Sigmoid colon (tissue), 6 donors: ENCODE measurements at regions not wholly inside any gene's neighbourhood (a gene's known extent, or its start where the extent isn't known, plus 50 kb on each side); places are given as distances from the start of the nearest gene placed in this dataset.

ENCODE experiments used
- DNase-seq: peaks from one replicate; pipeline ENCODE4 v3.0.0-alpha.2; 2019
- H3K27ac ChIP-seq, 4 donors: fragments of 200-600 bp; sonication (generic); one replicate each; pipeline ENCODE4 v1.5.1; 2016 to 2019; ENCODE audit warnings: mild to moderate bottlenecking in 1 of 4
- H3K27me3 ChIP-seq, 3 donors: fragments of 200-600 bp; sonication (generic); one replicate each; pipeline ENCODE4 v1.5.1; 2019; ENCODE audit warnings: mild to moderate bottlenecking in 1 of 3
- H3K36me3 ChIP-seq, 4 donors: fragments of 200-600 bp; sonication (generic); one replicate each; pipeline ENCODE4 v1.5.1; 2016 to 2019
- H3K4me1 ChIP-seq, 4 donors: fragments of 200-600 bp; sonication (generic); one replicate each; pipeline ENCODE4 v1.5.1; 2017 to 2019
- H3K4me3 ChIP-seq, 4 donors: fragments of 200-600 bp; sonication (generic); one replicate each; pipeline ENCODE4 v1.5.1; 2017 to 2019; ENCODE audit warnings: mild to moderate bottlenecking in 2 of 4, moderate library complexity in 1 of 4
- H3K9me3 ChIP-seq, 4 donors: fragments of 200-600 bp in 3 of 4; sonication (generic) in 3 of 4; one replicate each; pipeline versions ENCODE4 v1.5.1 to v1.6.1; 2013 to 2019
- CTCF ChIP-seq, 4 experiments: fragments of 450-650 bp in 3 of 4; fragments of 200-600 bp in 1 of 4; IDR thresholded peaks; one replicate each; pipeline ENCODE4 v1.5.1; 2016 to 2019; ENCODE audit warnings: antibody characterized with exemption in 4 of 4, mild to moderate bottlenecking in 3 of 4, moderate library complexity in 2 of 4
- EP300 ChIP-seq, 4 donors: sonication (generic); formaldehyde crosslinking; IDR thresholded peaks; one replicate each; pipeline ENCODE4 v1.6.1; 2017; ENCODE audit warnings: antibody characterized with exemption in 4 of 4
- POLR2A ChIP-seq, 2 donors: fragments of 450-650 bp; IDR thresholded peaks; one replicate each; pipeline ENCODE4 v1.6.1; 2016; ENCODE audit warnings: antibody characterized with exemption in 2 of 2, mild to moderate bottlenecking in 2 of 2, moderate library complexity in 2 of 2
- POLR2AphosphoS5 ChIP-seq, 4 donors: sonication (generic); formaldehyde crosslinking; IDR thresholded peaks; one replicate each; pipeline ENCODE4 v1.6.1; 2017; ENCODE audit warnings: antibody characterized with exemption in 4 of 4
- WGBS, 2 donors: extraction: QIAGEN DNeasy Blood & Tissue Kit; methylation state at CpG; one replicate each; pipeline ENCODE4 v1.1.7; 2013; 5-methylcytosine and 5-hydroxymethylcytosine counted together
- intact Hi-C: fragments of 100-400 bp; cut with DNase I; formaldehyde crosslinking; loops from one replicate; pipeline ENCODE4 v1.15.1; 2023
- donor health status: healthy with polysubstance abuse.
- donor health status: healthy.

GRCh38 chr4:110933341-110933740, 310.5 kb upstream of the PITX2 start:
- 80 to 92% methylated on average over 3 of the region's 3 CpGs for WGBS, 2 donors
- Histone ChIP-seq H3K36me3 (no peaks in the 10 kb centered on the region), H3K4me1 (no peaks in the 10 kb centered on the region), H3K27ac (no peak overlapping the region), H3K9me3 (no peaks in the 10 kb centered on the region), H3K27me3 (no peaks in the 10 kb centered on the region), H3K4me3 (no peak overlapping the region)
- TF ChIP-seq POLR2A (IDR thresholded peaks at IDR 0.05) = no peak
- DNase-seq = no peak
- intact Hi-C loops = no loop called here

GRCh38 chr4:110944501-110944900, 321.6 kb upstream of the PITX2 start:
- Histone ChIP-seq H3K36me3 (no peaks in the 10 kb centered on the region), H3K27ac (no peak overlapping the region), H3K27me3 (no peaks in the 10 kb centered on the region), H3K9me3 (no peaks in the 10 kb centered on the region), H3K4me1 (no peaks in the 10 kb centered on the region), H3K4me3 (no peak overlapping the region)
- no peak for DNase-seq
- no peak for TF ChIP-seq POLR2A (IDR thresholded peaks at IDR 0.05)
- no peak for TF ChIP-seq CTCF (IDR thresholded peaks at IDR 0.05)
- TF ChIP-seq EP300 (IDR thresholded peaks at IDR 0.05) = no peak
- TF ChIP-seq POLR2AphosphoS5 (IDR thresholded peaks at IDR 0.05) = no peak
- WGBS, 2 donors = 78 to 86% methylated on average over 3 of the region's 3 CpGs
- intact Hi-C loops = no loop called here

GRCh38 chr4:110945600-110945999, 322.7 kb upstream of the PITX2 start:
- no peak overlapping the region for H3K4me3 ChIP-seq
- TF ChIP-seq EP300 (IDR thresholded peaks at IDR 0.05) = no peak
- no peak for TF ChIP-seq POLR2A (IDR thresholded peaks at IDR 0.05)
- no peaks in the 10 kb centered on the region for H3K27me3 ChIP-seq
- WGBS, 2 donors = 97 to 98% methylated on average over 16 of the region's 16 CpGs
- H3K36me3 ChIP-seq = no peaks in the 10 kb centered on the region
- DNase-seq = no peak
- H3K27ac ChIP-seq = no peak overlapping the region
- intact Hi-C loops = no loop called here
- H3K9me3 ChIP-seq = no peaks in the 10 kb centered on the region
- no peaks in the 10 kb centered on the region for H3K4me1 ChIP-seq

GRCh38 chr4:110949542-110949941, 326.7 kb upstream of the PITX2 start:
- H3K27me3 ChIP-seq = no peaks in the 10 kb centered on the region
- 74 to 79% methylated on average over 3 of the region's 3 CpGs for WGBS, 2 donors
- intact Hi-C loops = no loop called here
- H3K4me1 ChIP-seq = no peaks in the 10 kb centered on the region
- no peak for DNase-seq
- no peaks in the 10 kb centered on the region for H3K9me3 ChIP-seq
- no peak for TF ChIP-seq EP300 (IDR thresholded peaks at IDR 0.05)
- TF ChIP-seq POLR2A (IDR thresholded peaks at IDR 0.05) = no peak
- H3K4me3 ChIP-seq = no peak overlapping the region
- H3K36me3 ChIP-seq = no peaks in the 10 kb centered on the region
- no peak overlapping the region for H3K27ac ChIP-seq

- WGBS, 2 donors = 72 to 84% methylated on average over 2 of the region's 2 CpGs
- no peak overlapping the region for H3K4me3 ChIP-seq
- intact Hi-C loops = no loop called here
- DNase-seq = no peak
- TF ChIP-seq CTCF (IDR thresholded peaks at IDR 0.05) (no peak), POLR2AphosphoS5 (IDR thresholded peaks at IDR 0.05) (no peak), POLR2A (IDR thresholded peaks at IDR 0.05) (no peak), EP300 (IDR thresholded peaks at IDR 0.05) (no peak)
- H3K36me3 ChIP-seq = no peaks in the 10 kb centered on the region
- H3K9me3 ChIP-seq = no peaks in the 10 kb centered on the region
- no peaks in the 10 kb centered on the region for H3K4me1 ChIP-seq
- H3K27ac ChIP-seq = no peak overlapping the region
- no peaks in the 10 kb centered on the region for H3K27me3 ChIP-seq
These were observed 327.9 kb upstream of the PITX2 start for GRCh38 chr4:110950731-110951130.

- no peaks in the 10 kb centered on the region for H3K36me3 ChIP-seq
- H3K4me3 ChIP-seq = no peak overlapping the region
- intact Hi-C loops = no loop called here
- H3K9me3 ChIP-seq = no peaks in the 10 kb centered on the region
- TF ChIP-seq POLR2AphosphoS5 (IDR thresholded peaks at IDR 0.05) = no peak
- no peak for TF ChIP-seq CTCF (IDR thresholded peaks at IDR 0.05)
- no peak for TF ChIP-seq POLR2A (IDR thresholded peaks at IDR 0.05)
- TF ChIP-seq EP300 (IDR thresholded peaks at IDR 0.05) = no peak
- no peaks in the 10 kb centered on the region for H3K27me3 ChIP-seq
- H3K27ac ChIP-seq = no peak overlapping the region
- DNase-seq = no peak
- H3K4me1 ChIP-seq = no peaks in the 10 kb centered on the region
- 27 to 75% methylated on average over 1 of the region's 1 CpG for WGBS, 2 donors
These were observed 330.3 kb upstream of the PITX2 start for GRCh38 chr4:110953191-110953590.
